HG02840 (cell line): ENCODE measurements at regions not wholly inside any gene's neighbourhood (a gene's known extent, or its start where the extent isn't known, plus 50 kb on each side); places are given as distances from the start of the nearest gene placed in this dataset.
"Not testable (repeated sequence)": the region's sequence is repeated elsewhere in the genome, so short reads cannot be mapped to it uniquely, and the experiment has no call there.

ENCODE experiments used
- ATAC-seq: cut with Tn5 transposase; IDR thresholded peaks from one replicate; pipeline ENCODE4 v1.9.1; 2021; ENCODE audit warnings: mild to moderate bottlenecking, moderate library complexity, moderate number of reproducible peaks; ENCODE audit not compliant: unreplicated experiment, low FRiP score

DNA sequence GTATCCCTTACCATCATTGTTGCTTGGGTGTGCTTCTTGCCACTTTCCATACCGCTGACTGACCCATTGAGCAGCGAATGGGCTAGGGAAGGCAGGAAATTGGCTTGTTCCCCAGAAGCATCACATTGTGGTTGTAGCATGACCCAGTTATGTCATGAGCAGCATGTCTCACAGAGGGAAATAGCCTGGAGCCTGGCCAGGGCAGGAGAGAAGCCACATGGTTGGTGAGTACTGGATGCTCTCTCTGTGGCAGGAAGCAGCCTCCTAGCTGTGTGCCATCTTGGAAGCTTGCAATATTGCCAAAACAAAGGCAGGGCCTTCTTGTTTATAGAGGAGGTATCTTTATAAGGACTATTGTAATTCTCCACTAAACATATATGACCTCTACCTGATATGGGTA, 482.6 kb downstream of the PIK3C3 start:
- no peak for ATAC-seq

DNA sequence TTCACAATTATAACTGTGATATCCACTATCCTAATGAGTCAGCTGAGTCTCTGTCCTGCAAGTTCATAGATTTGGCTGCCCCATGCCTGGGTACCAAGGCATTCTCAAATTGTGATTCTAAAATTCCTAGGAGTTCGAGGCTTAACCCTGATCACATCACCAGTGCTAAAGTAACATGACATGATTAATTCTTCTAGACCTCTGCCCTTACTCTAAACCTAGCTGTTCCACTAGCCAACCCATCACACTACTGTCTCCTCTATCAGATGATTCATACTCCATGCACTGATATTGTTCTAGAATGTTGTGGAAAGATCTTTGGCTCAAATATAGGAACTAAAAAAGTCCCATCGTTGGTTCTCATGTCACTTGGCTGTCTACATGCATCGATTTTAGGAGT, 487.6 kb downstream of the PIK3C3 start:
- ATAC-seq, result no peak

DNA sequence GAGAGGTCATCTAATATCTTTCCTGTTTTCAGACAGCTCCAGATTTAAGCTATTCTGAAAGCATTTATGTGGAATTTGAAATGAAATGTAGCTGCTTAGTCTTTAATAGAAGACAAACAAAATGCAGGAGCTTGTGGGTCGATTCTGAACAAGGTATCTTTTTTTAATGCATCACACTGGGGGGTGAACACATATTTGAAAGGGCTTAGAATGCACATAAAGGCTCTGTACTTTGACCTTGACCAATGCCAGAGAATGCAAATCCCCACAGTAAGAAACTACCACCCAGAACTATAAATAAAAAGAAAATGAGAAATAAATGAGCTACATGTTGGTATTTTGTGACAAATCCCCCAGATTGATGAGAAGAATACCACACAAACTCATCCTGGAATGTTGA, 489.3 kb downstream of the PIK3C3 start:
- no peak for ATAC-seq

DNA sequence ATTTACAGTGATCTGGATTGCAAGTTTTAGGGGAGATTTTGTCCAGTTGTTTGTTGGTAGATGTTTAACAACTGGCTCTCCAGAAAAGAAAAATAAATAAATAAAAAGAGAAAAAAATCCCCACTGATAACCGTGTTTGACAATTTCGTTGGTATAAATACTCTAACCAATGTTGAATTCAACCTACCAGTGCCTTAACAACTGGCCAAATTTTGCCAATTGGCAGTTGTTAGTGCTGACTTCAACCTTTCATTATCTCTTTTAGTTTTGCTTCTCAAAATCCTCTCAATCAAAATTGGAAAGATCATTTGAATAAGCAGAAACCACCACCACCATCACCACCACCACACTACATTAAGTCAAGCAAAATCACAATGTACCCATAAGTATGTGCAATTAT, 490.3 kb downstream of the PIK3C3 start:
- no peak for ATAC-seq

DNA sequence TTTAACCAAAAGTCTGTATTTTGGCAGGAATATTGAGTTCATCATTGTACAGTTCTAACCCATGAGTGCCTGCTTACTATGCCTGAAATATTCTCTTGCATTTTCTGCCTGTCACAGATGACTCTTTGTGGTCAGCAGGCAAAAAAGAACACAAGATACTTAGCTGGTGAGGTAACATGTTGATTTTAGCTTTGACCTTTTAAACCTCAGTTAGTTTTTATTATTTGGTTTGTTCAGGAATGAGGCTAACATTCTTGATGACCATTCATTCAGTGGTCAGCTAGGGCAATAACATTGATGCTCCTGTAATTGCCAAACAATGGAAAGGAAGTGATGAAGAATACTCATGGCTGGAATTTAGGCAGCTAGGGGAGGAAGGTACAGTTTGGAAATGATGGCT, 491.2 kb downstream of the PIK3C3 start:
- ATAC-seq, result no peak

DNA sequence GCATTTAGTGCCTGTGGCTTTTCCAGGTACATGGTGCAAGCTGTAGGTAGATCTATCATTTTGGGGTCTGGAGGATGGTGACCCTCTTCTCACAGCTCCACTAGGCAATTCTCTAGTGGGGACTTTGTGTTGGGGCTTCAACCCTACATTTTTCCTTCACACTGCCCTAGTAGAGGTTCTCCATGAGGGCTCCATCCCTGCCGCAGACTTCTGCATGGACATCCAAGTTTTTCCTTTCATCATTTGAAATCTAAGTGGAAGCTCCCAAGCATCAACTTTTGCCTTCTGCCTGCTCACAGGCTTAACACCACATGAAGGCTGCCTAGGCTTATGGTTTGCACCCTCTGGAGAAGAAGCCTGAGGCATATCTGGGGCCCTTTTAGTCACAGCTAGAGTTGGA, 492.7 kb downstream of the PIK3C3 start:
- ATAC-seq, result no peak

DNA sequence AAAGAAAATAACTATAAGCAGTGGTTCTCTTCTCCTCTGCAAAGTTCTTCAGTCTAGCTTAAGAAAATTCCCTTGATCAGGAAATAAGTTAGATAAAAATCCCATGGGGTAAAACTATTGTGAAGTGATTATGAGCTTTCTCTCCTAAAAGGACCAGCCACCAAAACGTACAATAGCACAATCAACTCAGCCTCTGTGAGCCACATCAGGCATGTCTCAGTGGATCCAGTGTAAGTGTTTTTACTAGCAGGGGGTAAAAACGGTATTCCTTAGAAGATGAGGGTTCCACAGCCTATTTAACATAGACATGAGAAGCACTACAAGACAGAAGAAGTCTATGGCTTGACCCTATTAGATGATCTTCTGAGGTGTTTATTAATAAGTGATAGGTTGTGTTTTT, 503.2 kb downstream of the PIK3C3 start:
- no peak for ATAC-seq

DNA sequence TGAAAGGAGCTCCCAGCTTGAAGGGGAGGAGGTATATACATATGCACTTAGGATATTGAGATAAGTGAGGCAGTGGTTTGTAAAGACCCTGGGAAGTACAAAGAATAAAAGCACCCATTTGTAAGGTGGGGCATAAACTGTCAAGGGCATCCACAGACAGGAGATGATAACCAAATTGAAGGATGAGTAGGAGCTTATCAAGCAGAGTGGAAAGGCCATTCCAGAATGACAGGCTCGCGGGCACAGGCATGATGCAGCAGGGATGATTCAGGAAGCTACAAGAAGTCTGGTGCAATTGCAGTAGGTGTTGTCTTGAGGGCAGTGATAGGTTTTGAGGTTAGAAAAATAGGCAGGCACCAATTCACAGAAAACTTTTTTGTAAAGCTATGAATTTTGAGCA, 504.8 kb downstream of the PIK3C3 start:
- no peak for ATAC-seq

DNA sequence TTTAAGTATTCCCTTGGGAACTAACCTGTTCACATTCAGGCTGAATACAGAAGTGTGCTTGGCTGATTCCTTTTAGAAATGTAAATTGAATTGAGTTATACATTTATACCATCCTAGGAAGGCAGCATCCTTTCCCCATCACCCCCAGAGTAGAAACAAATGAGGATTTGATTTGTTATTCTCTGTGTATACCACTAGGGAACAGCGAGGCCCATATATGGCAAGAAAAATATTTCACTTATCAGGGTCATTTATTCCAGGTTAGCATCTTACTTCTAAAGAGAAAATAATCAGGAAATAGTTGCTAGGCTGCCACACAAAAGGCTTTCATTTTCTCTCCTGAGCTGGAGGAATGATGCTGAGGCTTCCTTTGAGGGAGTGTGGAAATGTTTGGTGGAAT, 516.9 kb downstream of the PIK3C3 start:
- ATAC-seq, result no peak

DNA sequence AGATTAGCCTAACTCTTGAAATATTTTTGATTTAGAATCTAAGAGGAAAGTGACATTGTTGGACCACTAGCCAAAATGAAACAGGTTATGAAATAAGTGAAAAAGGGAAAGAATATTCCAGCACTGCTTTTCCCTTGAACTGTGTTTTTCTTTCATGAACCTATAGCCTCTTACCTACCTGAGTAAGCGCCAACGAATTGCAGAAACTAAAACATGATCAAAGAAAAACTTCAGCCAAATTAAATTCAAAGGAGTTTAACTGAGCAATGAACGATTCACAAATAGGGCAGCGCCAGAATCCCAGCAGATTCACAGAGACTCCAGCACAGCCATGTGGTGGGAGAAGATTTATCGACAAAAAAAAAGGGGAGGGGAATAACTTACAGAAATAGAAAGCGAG, 518.6 kb downstream of the PIK3C3 start:
- ATAC-seq, result no peak

DNA sequence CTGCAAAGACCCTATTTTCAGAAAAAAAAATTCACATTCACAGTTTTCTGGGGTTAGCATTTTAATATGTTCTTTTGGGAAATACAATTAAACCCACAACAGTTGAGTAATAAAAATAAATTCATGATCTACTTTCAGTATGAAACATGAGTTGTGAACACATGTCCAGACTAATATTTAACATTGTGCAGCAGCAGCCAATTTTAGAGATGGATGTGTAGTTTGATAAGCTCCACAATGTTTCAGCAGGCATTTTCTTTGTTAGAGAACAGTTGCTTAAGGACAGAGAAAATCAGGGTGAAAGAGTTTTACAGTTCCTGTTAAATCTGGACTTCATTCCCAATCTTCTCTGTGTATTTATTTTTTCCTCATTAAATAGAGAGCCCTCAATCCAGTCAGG, 519.5 kb downstream of the PIK3C3 start:
- ATAC-seq, result no peak

DNA sequence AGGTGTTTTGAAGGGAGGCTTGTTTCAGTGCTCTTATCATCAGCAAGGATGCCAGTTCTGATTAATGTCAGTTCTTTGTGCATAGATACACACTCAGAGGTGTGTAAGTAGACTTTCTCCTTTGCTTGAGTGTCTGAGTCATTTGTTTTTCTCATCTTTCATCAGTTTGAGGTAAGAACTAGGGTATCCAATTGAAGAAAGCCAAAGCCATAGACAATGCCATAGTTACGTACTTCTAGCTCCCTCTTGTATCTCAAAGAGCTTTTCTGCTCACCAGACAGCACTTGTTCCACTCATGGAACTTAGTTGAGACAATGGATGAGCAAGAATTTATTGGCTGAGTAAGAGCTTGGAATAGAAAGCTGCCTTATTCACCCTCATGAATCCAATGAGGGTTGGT, 520.1 kb downstream of the PIK3C3 start:
- no peak for ATAC-seq

DNA sequence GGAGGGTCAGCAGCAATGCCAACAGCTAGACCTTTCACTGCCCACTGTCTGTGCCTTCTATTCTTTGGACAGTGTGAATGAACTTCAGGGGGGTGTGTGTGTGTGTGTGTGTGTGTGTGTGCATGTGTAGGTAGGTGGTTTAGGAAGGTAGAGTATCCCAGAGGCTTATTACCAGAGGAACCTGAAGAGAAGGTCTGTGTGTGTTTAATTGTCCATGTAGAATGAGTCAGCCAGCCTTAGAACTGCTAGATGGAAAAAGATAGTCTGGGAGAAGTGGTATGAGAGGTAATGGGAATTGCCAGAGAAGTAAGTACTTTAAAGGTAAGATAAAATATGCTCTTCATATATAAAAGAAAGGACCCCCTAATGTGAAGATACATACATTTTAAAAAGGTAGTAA, 522.2 kb downstream of the PIK3C3 start:
- no peak for ATAC-seq

DNA sequence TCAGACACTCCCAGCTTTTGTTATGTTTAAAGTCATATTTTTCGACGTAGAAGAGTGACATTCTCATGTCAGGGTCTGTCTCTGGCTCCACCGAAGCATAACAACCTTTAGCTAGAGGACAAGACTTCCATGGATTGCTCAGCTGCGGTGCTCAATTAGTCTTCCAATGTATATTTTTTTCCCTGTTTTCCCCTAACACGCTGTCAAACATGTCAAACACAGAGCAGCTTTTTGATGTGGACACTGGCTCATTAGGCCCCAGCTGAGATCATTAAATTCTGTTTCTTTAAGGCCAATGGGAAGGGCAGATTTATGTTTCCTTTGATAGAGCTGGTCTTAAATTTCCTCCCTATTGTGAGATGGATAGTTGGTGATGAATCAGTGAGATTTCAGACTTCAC, 525.4 kb downstream of the PIK3C3 start:
- ATAC-seq, result no peak

DNA sequence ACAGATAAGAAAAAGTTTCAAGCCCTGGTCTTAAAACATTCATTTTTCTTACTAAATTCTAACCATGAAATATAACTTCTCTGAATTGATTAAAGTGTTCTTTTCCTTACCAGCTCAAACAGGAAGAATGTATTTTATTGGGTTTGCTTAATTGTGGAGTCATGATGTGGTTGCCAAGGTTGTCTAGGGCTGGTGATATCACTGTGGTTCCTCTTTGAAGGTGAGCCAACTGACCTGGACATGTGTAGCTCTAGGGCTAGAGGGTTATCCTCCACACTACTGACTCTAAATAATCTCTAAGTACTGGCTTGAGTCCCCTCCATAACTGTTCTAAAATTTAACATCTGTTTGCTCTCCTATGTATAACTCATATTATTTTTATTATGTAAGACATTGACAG, 529.6 kb downstream of the PIK3C3 start:
- ATAC-seq, result no peak

DNA sequence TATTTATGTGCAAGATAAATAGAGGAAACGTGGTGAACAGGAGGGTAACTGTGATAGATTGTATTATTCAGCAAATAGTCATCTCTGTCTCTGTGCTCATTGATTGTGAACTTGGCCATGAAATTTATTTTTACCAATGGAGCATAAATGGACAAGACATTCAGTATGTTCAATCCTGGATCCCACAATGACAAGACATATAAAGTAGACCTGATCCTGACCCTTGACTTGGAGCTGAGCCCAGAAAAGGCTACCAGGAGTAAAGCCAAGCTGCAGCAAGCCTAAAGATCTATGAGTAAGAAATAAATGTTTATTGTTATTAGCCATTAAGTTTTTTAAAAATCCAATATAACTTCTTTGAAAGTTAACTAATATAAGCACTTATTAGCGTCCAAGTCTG, 531.2 kb downstream of the PIK3C3 start:
- ATAC-seq, result no peak

DNA sequence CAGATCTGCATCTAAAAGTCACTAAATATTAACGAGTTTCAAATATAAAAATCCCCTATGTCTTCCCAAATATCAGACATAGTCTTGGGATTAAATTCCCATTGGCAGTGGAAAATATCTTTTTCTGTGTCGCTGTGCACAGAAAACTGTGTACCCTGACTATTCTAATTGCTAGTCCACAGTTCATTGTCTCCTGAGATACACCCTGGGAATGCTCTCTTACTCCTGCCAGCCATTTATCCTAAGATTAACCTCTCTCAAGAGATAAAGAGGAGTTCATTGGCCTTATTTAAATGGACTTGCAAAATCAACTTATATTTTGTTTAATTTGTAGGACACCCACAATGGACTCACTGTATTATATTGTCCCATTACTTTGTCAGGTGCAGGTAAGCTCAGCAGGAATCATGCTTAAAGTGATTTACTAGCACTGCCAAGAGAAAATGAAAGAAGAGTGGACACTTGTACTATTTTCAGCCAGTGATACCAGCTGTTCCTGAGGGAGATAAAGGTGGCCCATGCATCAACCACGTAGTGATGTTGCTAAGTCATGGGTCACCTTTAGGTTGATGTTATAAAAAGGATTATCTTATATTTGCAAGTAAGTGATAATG, 553.8 kb downstream of the PIK3C3 start:
- ATAC-seq, result no peak

DNA sequence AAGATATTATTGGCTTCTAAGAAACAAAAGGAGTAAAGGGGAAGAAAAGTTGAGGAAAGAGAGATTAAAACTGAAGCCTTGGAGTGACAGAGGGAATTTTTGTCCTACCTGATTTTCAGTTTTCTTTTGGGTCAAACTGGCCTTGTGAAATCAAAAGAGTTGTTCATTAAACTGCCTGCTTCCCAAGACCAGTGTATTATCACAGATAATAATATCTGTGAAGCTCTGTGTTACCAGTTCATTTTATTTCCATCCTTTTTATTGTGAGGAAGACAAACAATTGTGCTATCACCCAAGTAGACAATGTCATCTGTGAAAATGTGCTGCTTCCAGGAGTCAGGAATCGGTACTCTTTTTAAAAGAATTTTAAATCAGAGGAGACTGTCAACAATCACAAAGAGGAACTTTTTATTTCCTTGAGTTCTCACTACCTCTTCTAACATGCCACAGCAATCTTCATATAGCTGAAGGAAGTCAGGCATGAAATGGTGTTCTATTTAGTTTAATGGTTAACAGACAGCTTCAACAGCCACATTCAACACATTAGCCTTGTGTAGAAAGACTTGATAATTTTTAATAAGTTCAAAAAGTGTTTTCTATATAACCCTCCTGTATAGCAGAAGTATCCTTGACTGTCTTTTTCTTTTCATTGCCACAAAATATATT, 554.8 kb downstream of the PIK3C3 start:
- ATAC-seq, result peak; percentile 85

DNA sequence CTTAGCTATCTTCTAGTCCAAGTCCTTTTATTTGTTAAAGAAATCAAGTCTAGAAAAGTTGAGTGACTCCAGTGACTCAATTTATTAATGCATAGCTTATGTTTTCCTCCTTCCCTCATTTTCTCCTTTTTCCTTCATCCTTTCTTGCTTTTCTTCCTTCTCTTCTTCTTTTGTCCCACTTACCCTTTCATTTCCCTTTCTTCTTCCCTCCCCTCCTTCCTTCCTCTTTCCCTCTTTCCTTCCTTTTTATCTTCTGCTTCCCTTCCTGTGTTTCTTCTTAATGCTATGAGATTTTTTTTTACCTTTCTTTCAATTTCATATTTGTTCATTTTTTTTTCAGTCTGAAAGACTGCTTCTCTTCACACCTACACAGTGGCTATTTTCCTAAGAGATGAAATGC, 555.5 kb downstream of the PIK3C3 start:
- no peak for ATAC-seq

DNA sequence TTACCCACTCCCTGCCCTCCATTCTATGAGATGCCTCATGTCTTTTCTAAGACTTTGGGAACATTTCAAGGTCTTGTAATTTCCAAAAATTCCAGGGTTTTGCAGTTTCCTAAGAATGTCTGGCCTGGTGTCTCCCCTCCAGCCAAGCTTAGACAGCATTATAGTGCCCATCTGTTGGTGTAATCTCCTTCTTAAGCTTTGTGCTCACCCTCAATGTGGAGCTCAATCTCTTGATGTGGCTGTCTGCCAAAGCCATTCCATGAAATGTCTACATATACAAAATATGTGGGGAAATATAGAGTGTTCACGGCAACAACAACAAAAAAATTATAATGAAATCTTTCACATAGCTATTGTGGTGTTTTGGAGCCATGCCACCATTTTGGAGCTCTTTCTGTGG, 558.4 kb downstream of the PIK3C3 start:
- no peak for ATAC-seq

DNA sequence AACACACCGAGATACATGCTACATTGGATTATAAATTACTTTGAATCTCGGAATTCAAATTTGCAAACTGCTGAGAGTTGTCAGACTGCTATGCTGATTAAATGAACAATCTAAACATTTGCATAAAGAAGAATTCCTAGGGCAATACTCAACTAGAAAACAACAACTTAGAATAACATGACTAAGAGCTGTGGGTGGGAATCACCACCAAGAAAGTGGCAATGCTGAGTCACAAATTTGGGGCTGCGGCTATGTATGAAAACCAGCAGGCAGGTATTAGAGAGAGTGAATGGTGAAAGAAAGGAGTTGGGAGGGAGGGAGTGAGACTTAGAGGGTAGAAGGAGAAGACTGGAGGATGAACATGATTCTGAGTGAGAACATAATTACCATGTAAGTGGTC, 559.5 kb downstream of the PIK3C3 start:
- no peak for ATAC-seq

DNA sequence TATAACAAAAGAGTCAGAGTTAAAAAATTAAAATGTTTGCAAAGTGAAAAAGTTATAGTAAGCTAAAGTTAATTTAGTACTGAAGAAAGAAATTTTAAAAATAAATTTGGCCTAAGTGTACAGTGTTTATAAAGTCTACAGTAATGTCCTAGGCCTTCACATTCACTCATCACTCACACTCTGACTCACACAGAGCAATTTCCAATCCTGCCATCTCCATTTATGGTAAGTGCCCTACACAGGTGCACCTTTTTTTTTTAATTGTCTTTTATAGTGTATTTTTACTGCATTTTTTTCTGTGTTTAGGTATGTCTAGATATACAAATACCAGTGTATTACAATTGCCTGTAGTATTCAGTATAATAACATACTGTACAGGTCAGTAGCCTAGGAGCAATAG, 562.9 kb downstream of the PIK3C3 start:
- ATAC-seq, result no peak

DNA sequence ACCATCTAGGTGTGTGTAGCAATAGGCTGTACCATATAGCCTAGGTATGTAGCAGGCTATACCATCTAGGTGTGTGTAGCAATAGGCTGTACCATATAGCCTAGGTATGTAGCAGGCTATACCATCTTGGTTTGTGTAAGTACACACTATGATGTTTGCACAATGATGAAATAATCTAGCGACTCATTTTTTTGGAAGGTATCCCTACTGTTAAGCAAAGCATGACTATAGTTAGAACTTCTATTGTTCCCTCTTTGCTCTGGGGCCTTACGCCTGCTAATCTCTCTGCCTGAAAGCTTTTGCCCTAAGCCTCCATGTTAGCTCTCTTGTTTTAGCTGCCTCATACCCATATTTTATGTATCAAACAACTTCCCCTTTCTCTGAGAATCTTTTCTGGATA, 563.3 kb downstream of the PIK3C3 start:
- not testable (repeated sequence) for ATAC-seq
